Common myeloid progenitor, CD34-positive (primary cell): ENCODE measurements at regions not wholly inside any gene's neighbourhood (a gene's known extent, or its start where the extent isn't known, plus 50 kb on each side); places are given as distances from the start of the nearest gene placed in this dataset.
"Not testable (repeated sequence)": the region's sequence is repeated elsewhere in the genome, so short reads cannot be mapped to it uniquely, and the experiment has no call there.

Experiments used
- CTCF ChIA-PET: fragments of 350-600 bp; sonication (Branson Sonifier 250); formaldehyde crosslinking; loops from one replicate; lab custom pipeline; 2021; ENCODE audit warnings: antibody characterized with exemption; lab: Charles Lee
- POLR2A ChIA-PET: fragments of 350-600 bp; sonication (Branson Sonifier 250); formaldehyde crosslinking; loops from one replicate; lab custom pipeline; 2021; ENCODE audit warnings: antibody characterized with exemption; lab: Charles Lee
- DNase-seq, 3 donors: peaks; one replicate each; pipeline versions ENCODE4 v3.0.0 to v3.0.0-alpha.2; 2013
- H3K27ac ChIP-seq, 2 experiments: 1 replicate in 1 of 2; 2 replicates in 1 of 2; pipeline ENCODE4 v1.7.0; 2013; ENCODE audit warnings: inconsistent platforms in 2 of 2, low read length in 2 of 2, mild to moderate bottlenecking in 2 of 2, low read depth in 1 of 2, moderate library complexity in 1 of 2; ENCODE audit not compliant: severe bottlenecking in 2 of 2, insufficient read depth in 1 of 2, poor library complexity in 1 of 2
- H3K27me3 ChIP-seq, 5 experiments: replicated peaks in 2 of 5; 1 replicate in 3 of 5; 2 replicates in 2 of 5; pipeline versions ENCODE4 v1.6.1 to v1.7.0; 2013; ENCODE audit warnings: low read length in 4 of 5, mild to moderate bottlenecking in 2 of 5, moderate library complexity in 2 of 5, inconsistent platforms in 1 of 5; ENCODE audit not compliant: insufficient read depth in 5 of 5, control insufficient read depth in 4 of 5
- H3K36me3 ChIP-seq, 4 experiments: 1 replicate in 2 of 4; 2 replicates in 2 of 4; pipeline versions ENCODE4 v1.6.1 to v1.7.0; 2013; ENCODE audit warnings: low read length in 3 of 4, control low read depth in 1 of 4, mild to moderate bottlenecking in 1 of 4; ENCODE audit not compliant: control insufficient read depth in 4 of 4, insufficient read depth in 4 of 4
- H3K4me1 ChIP-seq, 4 experiments: 1 replicate in 3 of 4; 2 replicates in 1 of 4; pipeline versions ENCODE4 v1.6.1 to v1.7.1; 2013; ENCODE audit warnings: low read length in 3 of 4, mild to moderate bottlenecking in 3 of 4, control low read depth in 1 of 4, inconsistent platforms in 1 of 4, moderate library complexity in 1 of 4; ENCODE audit not compliant: control insufficient read depth in 4 of 4, insufficient read depth in 4 of 4; ENCODE audit errors: control extremely low read depth in 1 of 4
- H3K4me3 ChIP-seq, 7 experiments: 1 replicate in 4 of 7; 2 replicates in 3 of 7; pipeline versions ENCODE4 v1.5.1 to v1.7.0; 2013; ENCODE audit warnings: mild to moderate bottlenecking in 7 of 7, low read length in 6 of 7, moderate library complexity in 6 of 7, inconsistent platforms in 2 of 7, low read depth in 2 of 7, control low read depth in 1 of 7; ENCODE audit not compliant: insufficient read depth in 4 of 7, control insufficient read depth in 1 of 7; ENCODE audit errors: extremely low read depth in 1 of 7
- H3K9me3 ChIP-seq, 5 experiments: 1 replicate in 4 of 5; 2 replicates in 1 of 5; pipeline versions ENCODE4 v1.6.1 to v1.7.1; 2013; ENCODE audit warnings: low read length in 4 of 5, mild to moderate bottlenecking in 2 of 5, inconsistent platforms in 1 of 5, low read depth in 1 of 5, moderate library complexity in 1 of 5; ENCODE audit not compliant: control insufficient read depth in 4 of 5, insufficient read depth in 2 of 5; ENCODE audit errors: control extremely low read depth in 1 of 5
- WGBS: methylation state at CpG from one replicate; pipeline ENCODE4 v1.1.5; 2013; ENCODE audit not compliant: insufficient coverage; 5-methylcytosine and 5-hydroxymethylcytosine counted together

- H3K4me3 ChIP-seq, result no peak overlapping the region
- H3K4me1 ChIP-seq, result no peaks in the 10 kb centered on the region
- H3K9me3 ChIP-seq, result peaks cover 0 to 2% (median 0%) of the 10 kb centered on the region in 5 experiments
- CTCF ChIA-PET, result no interaction called here
- 100% methylated on average over 4 of the region's 7 CpGs for WGBS
- no peak overlapping the region for H3K27ac ChIP-seq
- H3K36me3 ChIP-seq, result no peaks in the 10 kb centered on the region
- POLR2A ChIA-PET, result no interaction called here
- no peaks in the 10 kb centered on the region for H3K27me3 ChIP-seq
- DNase-seq, result no peak
These were observed 174.1 kb downstream of the PRELID2 start for GRCh38 chr5:145660897-145661640.

DNA sequence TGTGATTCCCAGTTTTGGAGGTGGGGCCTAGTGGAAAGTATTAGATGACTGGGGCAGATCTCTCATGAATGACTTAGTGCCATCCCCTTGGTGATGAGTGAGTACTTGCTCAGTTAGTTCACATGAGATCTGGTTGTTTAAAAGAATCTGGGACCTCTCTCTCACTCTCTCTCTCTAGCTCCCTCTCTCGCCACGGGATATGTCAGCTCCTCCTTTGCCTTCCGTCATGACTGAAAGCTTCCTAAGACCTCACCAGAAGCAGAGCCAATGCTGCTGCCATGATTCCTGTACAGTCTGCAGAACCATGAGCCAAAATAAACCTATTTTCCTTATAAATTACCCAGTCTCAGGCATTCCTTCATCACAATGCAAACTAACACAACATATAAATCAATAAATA lies 176.7 kb downstream of the PRELID2 start:
- peaks cover 0 to 4% (median 0%) of the 10 kb centered on the region in 5 experiments for H3K9me3 ChIP-seq
- H3K27ac ChIP-seq, result no peak overlapping the region
- no peaks in the 10 kb centered on the region for H3K36me3 ChIP-seq
- CTCF ChIA-PET, result no interaction called here
- 100% methylated on average over 3 of the region's 3 CpGs for WGBS
- no peak overlapping the region for H3K4me3 ChIP-seq
- no peak for DNase-seq
- no peaks in the 10 kb centered on the region for H3K27me3 ChIP-seq
- H3K4me1 ChIP-seq, result no peaks in the 10 kb centered on the region
- POLR2A ChIA-PET, result no interaction called here

- CTCF ChIA-PET, POLR2A ChIA-PET, DNase-seq, H3K27me3 ChIP-seq, H3K4me3 ChIP-seq, H3K27ac ChIP-seq, H3K4me1 ChIP-seq, H3K36me3 ChIP-seq: not testable (repeated sequence)
- peaks cover 0 to 11% (median 0%) of the 10 kb centered on the region in 5 experiments for H3K9me3 ChIP-seq
- WGBS, result no CpG with 5 or more reads among the region's 3 CpGs
These were observed 182.4 kb downstream of the PRELID2 start for GRCh38 chr5:145652700-145653099.

DNA sequence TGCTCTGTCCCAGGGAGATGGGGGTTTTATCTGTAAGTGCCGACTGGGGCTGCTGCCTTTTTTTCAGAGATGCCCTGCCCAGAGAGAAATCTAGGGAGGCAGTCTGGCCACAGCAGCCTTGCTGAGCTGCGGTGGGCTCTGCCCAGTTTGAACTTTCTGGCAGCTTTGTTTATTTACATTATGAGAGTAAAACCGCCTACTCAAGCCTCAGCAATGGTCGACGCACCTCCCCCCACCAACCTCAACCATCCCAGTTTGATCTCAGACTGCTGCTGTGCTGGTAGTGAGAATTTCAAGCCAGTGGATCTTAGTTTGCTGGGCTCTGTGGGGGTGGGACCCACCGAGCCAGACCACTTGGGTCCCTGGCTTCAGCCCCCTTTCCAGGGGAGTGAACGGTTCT lies 188.0 kb downstream of the PRELID2 start:
- H3K4me1 ChIP-seq, H3K9me3 ChIP-seq, DNase-seq, H3K27me3 ChIP-seq, H3K4me3 ChIP-seq, H3K27ac ChIP-seq, POLR2A ChIA-PET, CTCF ChIA-PET, H3K36me3 ChIP-seq: not testable (repeated sequence)
- WGBS, result 93% methylated on average over 6 of the region's 7 CpGs

DNA sequence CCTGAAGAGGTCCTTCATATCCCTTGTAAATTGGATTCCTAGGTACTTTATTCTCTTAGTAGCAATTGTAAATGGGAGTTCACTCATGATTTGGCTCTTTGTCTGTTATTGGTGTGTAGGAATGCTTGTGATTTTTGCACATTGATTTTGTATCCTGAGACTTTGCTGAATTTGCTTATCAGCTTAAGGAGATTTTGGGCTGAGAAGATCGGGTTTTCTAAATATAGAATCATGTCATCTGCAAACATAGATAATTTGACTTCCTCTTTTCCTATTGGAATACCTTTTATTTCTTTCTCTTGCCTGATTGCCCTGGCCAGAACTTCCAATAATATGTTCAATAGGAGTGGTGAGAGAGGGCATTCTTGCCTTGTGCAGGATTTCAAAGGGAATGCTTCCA lies 191.9 kb downstream of the PRELID2 start:
- WGBS, result no CpG with 5 or more reads among the region's 1 CpG
- H3K4me1 ChIP-seq, H3K27me3 ChIP-seq, H3K27ac ChIP-seq, H3K9me3 ChIP-seq, CTCF ChIA-PET, H3K4me3 ChIP-seq, POLR2A ChIA-PET, H3K36me3 ChIP-seq: not testable (repeated sequence)
- DNase-seq, result peak in 1 of 3 donors; percentile 1

DNA sequence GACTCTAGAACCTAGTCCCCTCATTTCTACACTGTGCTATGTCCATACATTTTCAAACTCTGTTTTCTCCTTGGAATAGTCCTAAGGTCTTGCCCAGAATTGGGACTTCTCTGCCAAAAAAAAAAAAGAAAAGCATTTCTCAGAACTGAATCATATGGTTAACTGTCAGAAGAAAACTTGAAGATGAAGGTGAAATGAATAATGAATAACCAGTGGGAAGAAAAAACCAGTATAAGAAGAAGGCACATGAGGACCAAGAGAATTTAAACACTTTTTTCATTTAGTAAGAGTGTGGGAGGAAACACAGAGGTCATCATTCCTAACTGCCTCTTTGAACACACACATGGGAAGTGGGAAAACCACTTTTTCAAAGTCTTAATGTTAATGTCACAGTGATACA lies 197.7 kb downstream of the PRELID2 start:
- no peaks in the 10 kb centered on the region for H3K36me3 ChIP-seq
- no peaks in the 10 kb centered on the region for H3K4me1 ChIP-seq
- peaks cover 0 to 2% (median 0%) of the 10 kb centered on the region in 5 experiments for H3K9me3 ChIP-seq
- no peak overlapping the region for H3K4me3 ChIP-seq
- H3K27ac ChIP-seq, result no peak overlapping the region
- no peak for DNase-seq
- H3K27me3 ChIP-seq, result no peaks in the 10 kb centered on the region
- ChIA-PET POLR2A (no interaction called here), CTCF (no interaction called here)

DNA sequence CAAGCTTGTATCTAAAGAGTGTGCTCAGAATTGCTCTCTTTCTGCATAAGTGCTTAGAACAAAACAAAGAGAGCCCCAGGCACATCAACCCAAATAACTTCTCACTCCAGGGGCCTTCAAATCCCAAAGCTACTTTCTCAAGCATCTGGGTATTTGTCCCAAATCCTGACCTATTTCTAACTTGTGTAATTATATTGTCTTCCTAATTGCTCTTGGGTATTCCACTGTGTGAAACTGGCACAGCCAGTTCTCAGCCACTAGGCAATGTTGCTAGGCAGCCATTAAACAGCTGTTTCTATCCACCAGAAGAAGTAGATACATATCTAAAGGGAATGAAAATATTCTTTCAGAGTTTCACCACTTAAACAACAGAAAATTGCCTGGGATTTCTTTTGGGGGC lies 198.8 kb downstream of the PRELID2 start:
- Histone ChIP-seq H3K36me3 (no peaks in the 10 kb centered on the region), H3K4me3 (no peak overlapping the region), H3K27me3 (no peaks in the 10 kb centered on the region), H3K9me3 (peaks cover 0 to 2% (median 0%) of the 10 kb centered on the region in 5 experiments), H3K27ac (no peak overlapping the region), H3K4me1 (no peaks in the 10 kb centered on the region)
- ChIA-PET CTCF (no interaction called here), POLR2A (no interaction called here)
- no peak for DNase-seq
